Psoas muscle (tissue), 7 donors: ENCODE measurements at regions not wholly inside any gene's neighbourhood (a gene's known extent, or its start where the extent isn't known, plus 50 kb on each side); places are given as distances from the start of the nearest gene placed in this dataset.

ENCODE experiments used
- ATAC-seq, 4 donors: fragments of 200-7000 bp; cut with Tn5 transposase; one replicate each; pipeline ENCODE4 v1.9.1; 2020; ENCODE audit warnings: moderate library complexity in 3 of 4, mild to moderate bottlenecking in 2 of 4
- DNase-seq, 2 donors: peaks; one replicate each; pipeline ENCODE4 v3.0.0-alpha.2; 2020
- H3K27ac ChIP-seq: fragments of 200-600 bp; one replicate; pipeline ENCODE4 v1.8.0; 2022
- H3K27me3 ChIP-seq, 3 donors: fragments of 200-600 bp in 1 of 3; one replicate each; pipeline versions ENCODE4 v1.6.1 to v1.8.0; 2013 to 2022; ENCODE audit warnings: low read length in 2 of 3, mild to moderate bottlenecking in 2 of 3, moderate library complexity in 1 of 3; ENCODE audit not compliant: insufficient read depth in 3 of 3
- H3K36me3 ChIP-seq, 2 donors: fragments of 200-600 bp in 1 of 2; one replicate each; pipeline versions ENCODE4 v1.6.1 to v1.8.0; 2013 to 2022; ENCODE audit warnings: low read depth in 1 of 2, mild to moderate bottlenecking in 1 of 2, moderate library complexity in 1 of 2; ENCODE audit not compliant: insufficient read depth in 1 of 2
- H3K4me1 ChIP-seq: fragments of 200-600 bp; one replicate; pipeline ENCODE4 v1.8.0; 2022
- H3K4me3 ChIP-seq: fragments of 200-600 bp; one replicate; pipeline ENCODE4 v1.8.0; 2022; ENCODE audit warnings: mild to moderate bottlenecking
- H3K9me3 ChIP-seq: fragments of 200-600 bp; one replicate; pipeline ENCODE4 v1.8.0; 2022
- CTCF ChIP-seq: fragments of 200-600 bp; IDR thresholded peaks from one replicate; pipeline ENCODE4 v1.8.0; 2022; ENCODE audit warnings: antibody characterized with exemption
- WGBS, 3 donors: extraction: QIAGEN DNeasy Blood & Tissue Kit; methylation state at CpG; one replicate each; pipeline versions ENCODE4 v1.1.6 to v1.1.7; 2013; 5-methylcytosine and 5-hydroxymethylcytosine counted together
- intact Hi-C, 2 donors: fragments of 100-400 bp; cut with DNase I; formaldehyde crosslinking; loops; one replicate each; pipeline versions ENCODE4 v1.11.0 to v1.14.2; 2022
- donor health status: healthy with polysubstance abuse.
- donor health status: DM: no; HTN: no; CAD: no; lungs with moderate emphysema.
- donor health status: Bipolar disorder and iron deficiency.
- donor health status: healthy.
- donor health status: DM: yes; HTN: yes; CAD: no.
- donor health status: DM: no; HTN: no; CAD: no.
- donor health status: DM: yes; HTN: yes; CAD: no.

- Histone ChIP-seq H3K27ac (no peak overlapping the region), H3K4me3 (no peak overlapping the region), H3K4me1 (no peaks in the 10 kb centered on the region), H3K36me3 (no peaks in the 10 kb centered on the region), H3K9me3 (no peaks in the 10 kb centered on the region), H3K27me3 (no peaks in the 10 kb centered on the region)
- WGBS, 3 donors: 35 to 42% (median 40%) methylated on average over 7 of the region's 7 CpGs
- no peak for TF ChIP-seq CTCF
- no peak for DNase-seq
- no peak for ATAC-seq
- intact Hi-C loops: no loop called here
Observed at GRCh38 chr4:18935659-18936345, 914.2 kb upstream of the LCORL start.

GRCh38 chr4:18934197-18934596, 912.6 kb upstream of the LCORL start:
- intact Hi-C loops: no loop called here
- Histone ChIP-seq H3K36me3 (no peaks in the 10 kb centered on the region), H3K27ac (no peak overlapping the region), H3K4me3 (no peak overlapping the region), H3K9me3 (no peaks in the 10 kb centered on the region), H3K27me3 (no peaks in the 10 kb centered on the region), H3K4me1 (no peaks in the 10 kb centered on the region)
- no peak for TF ChIP-seq CTCF
- no peak for DNase-seq
- 42 to 47% (median 43%) methylated on average over 4 of the region's 4 CpGs for WGBS, 3 donors
- ATAC-seq: no peak

- Histone ChIP-seq H3K27me3 (no peaks in the 10 kb centered on the region), H3K27ac (no peak overlapping the region), H3K4me1 (no peaks in the 10 kb centered on the region), H3K9me3 (no peaks in the 10 kb centered on the region), H3K4me3 (no peak overlapping the region), H3K36me3 (no peaks in the 10 kb centered on the region)
- intact Hi-C loops: no loop called here
- DNase-seq (no peak), ATAC-seq (no peak)
- WGBS, 3 donors: 77 to 86% (median 79%) methylated on average over 1 of the region's 1 CpG
- no peak for TF ChIP-seq CTCF
Observed at GRCh38 chr4:18932730-18933339, 911.3 kb upstream of the LCORL start.

GRCh38 chr4:18931643-18932377, 910.3 kb upstream of the LCORL start:
- 84 to 92% (median 88%) methylated on average over 1 of the region's 1 CpG for WGBS, 3 donors
- no peak for TF ChIP-seq CTCF
- no peak overlapping the region for H3K27ac ChIP-seq
- ATAC-seq (no peak), DNase-seq (no peak)
- H3K27me3 ChIP-seq: no peaks in the 10 kb centered on the region
- no peaks in the 10 kb centered on the region for H3K4me1 ChIP-seq
- no peak overlapping the region for H3K4me3 ChIP-seq
- no peaks in the 10 kb centered on the region for H3K9me3 ChIP-seq
- no peaks in the 10 kb centered on the region for H3K36me3 ChIP-seq
- intact Hi-C loops: no loop called here
